HEK293 (cell line): ENCODE measurements at regions not wholly inside any gene's neighbourhood (a gene's known extent, or its start where the extent isn't known, plus 50 kb on each side); places are given as distances from the start of the nearest gene placed in this dataset.

Experiments
- CTCF ChIA-PET: fragments of 350-600 bp; formaldehyde crosslinking; extraction: SDS; loops from one replicate; lab custom pipeline; 2021; ENCODE audit warnings: antibody characterized with exemption; lab: Yijun Ruan, JAX
- POLR2A ChIA-PET: fragments of 300-600 bp; formaldehyde crosslinking; extraction: SDS; loops from one replicate; lab custom pipeline; 2020; ENCODE audit warnings: antibody characterized with exemption, inconsistent platforms; lab: Yijun Ruan, JAX
- H3K27ac ChIP-seq: fragments of 200-500 bp; sonication (Bioruptor generic); 2 replicates; pipeline ENCODE4 v1.5.1; 2014; ENCODE audit warnings: low read depth, low read length, control low read depth, inconsistent platforms; ENCODE audit errors: extremely low read depth
- H3K36me3 ChIP-seq, 2 experiments: fragments of 200-500 bp in 1 of 2; sonication (Bioruptor generic) in 1 of 2; 1 replicate in 1 of 2; 2 replicates in 1 of 2; pipeline ENCODE4 v1.5.1; 2014 to 2017; ENCODE audit warnings: inconsistent platforms in 2 of 2, low read length in 2 of 2; ENCODE audit not compliant: control insufficient read depth in 2 of 2, insufficient read depth in 1 of 2
- H3K4me1 ChIP-seq: fragments of 200-500 bp; sonication (Bioruptor generic); 2 replicates; pipeline ENCODE4 v1.5.1; 2014; ENCODE audit warnings: mild to moderate bottlenecking, low read length, inconsistent platforms; ENCODE audit not compliant: control insufficient read depth, insufficient read depth
- H3K4me3 ChIP-seq: 2 replicates; pipeline ENCODE4 v1.5.1; 2011; ENCODE audit warnings: low read depth, mild to moderate bottlenecking, control low read depth, low read length, moderate library complexity
- H3K9me3 ChIP-seq: fragments of 200-500 bp; sonication (Bioruptor generic); 2 replicates; pipeline ENCODE4 v1.5.1; 2014; ENCODE audit warnings: low read depth, low read length, inconsistent platforms; ENCODE audit not compliant: control insufficient read depth, insufficient read depth
- GLI2 ChIP-seq: fragments of 450-650 bp; formaldehyde crosslinking; IDR thresholded peaks from 2 replicates; pipeline ENCODE4; 2017; ENCODE audit warnings: missing biosample characterization, missing genetic modification characterization, low read depth, borderline replicate concordance
- GLIS2 ChIP-seq: fragments of 450-650 bp; formaldehyde crosslinking; IDR thresholded peaks from 2 replicates; pipeline ENCODE4 v1.5.1; 2016; ENCODE audit warnings: missing biosample characterization, missing genetic modification characterization
- KLF8 ChIP-seq: fragments of 450-650 bp; formaldehyde crosslinking; IDR thresholded peaks from 2 replicates; pipeline ENCODE4 v1.5.1; 2016; ENCODE audit warnings: missing biosample characterization, missing genetic modification characterization
- PRDM10 ChIP-seq: fragments of 450-650 bp; formaldehyde crosslinking; IDR thresholded peaks from 2 replicates; pipeline ENCODE4 v1.5.1; 2016; ENCODE audit warnings: missing biosample characterization, missing genetic modification characterization
- ZBTB26 ChIP-seq: fragments of 450-650 bp; formaldehyde crosslinking; optimal IDR thresholded peaks from 2 replicates; pipeline ENCODE3; 2016; ENCODE audit warnings: missing biosample characterization, mild to moderate bottlenecking, missing genetic modification characterization
- ZBTB44 ChIP-seq: fragments of 450-650 bp; IDR thresholded peaks from 2 replicates; pipeline ENCODE4 v1.5.1; 2018; ENCODE audit warnings: missing biosample characterization, mild to moderate bottlenecking, missing genetic modification characterization
- ZFHX2 ChIP-seq: fragments of 450-650 bp; formaldehyde crosslinking; conservative IDR thresholded peaks from 2 replicates; pipeline ENCODE4 v1.5.1; 2016; ENCODE audit warnings: missing biosample characterization, missing genetic modification characterization
- ZNF211 ChIP-seq: fragments of 450-650 bp; formaldehyde crosslinking; IDR thresholded peaks from 2 replicates; pipeline ENCODE4 v1.5.1; 2016; ENCODE audit warnings: low read depth, missing biosample characterization, missing genetic modification characterization
- ZNF223 ChIP-seq: fragments of 450-650 bp; formaldehyde crosslinking; IDR thresholded peaks from 2 replicates; pipeline ENCODE4 v1.5.1; 2016; ENCODE audit warnings: missing biosample characterization, missing genetic modification characterization
- ZNF423 ChIP-seq: fragments of 450-650 bp; formaldehyde crosslinking; IDR thresholded peaks from 2 replicates; pipeline ENCODE4 v1.5.1; 2016; ENCODE audit warnings: missing biosample characterization, missing genetic modification characterization
- ZNF433 ChIP-seq: fragments of 450-650 bp; formaldehyde crosslinking; IDR thresholded peaks from 2 replicates; pipeline ENCODE4 v1.5.1; 2016; ENCODE audit warnings: missing biosample characterization, missing genetic modification characterization, low read depth
- ZNF530 ChIP-seq: fragments of 450-650 bp; formaldehyde crosslinking; IDR thresholded peaks from 2 replicates; pipeline ENCODE4 v1.5.1; 2016; ENCODE audit warnings: low read depth, missing biosample characterization, missing genetic modification characterization
- ZNF596 ChIP-seq: fragments of 450-650 bp; IDR thresholded peaks from 2 replicates; pipeline ENCODE4 v1.5.0; 2018; ENCODE audit warnings: missing biosample characterization, mild to moderate bottlenecking, missing genetic modification characterization, moderate library complexity
- ZNF623 ChIP-seq: fragments of 450-650 bp; formaldehyde crosslinking; IDR thresholded peaks from 2 replicates; pipeline ENCODE4 v1.5.1; 2016; ENCODE audit warnings: missing biosample characterization, missing genetic modification characterization
- ZNF626 ChIP-seq: fragments of 450-650 bp; sonication (Bioruptor Pico); formaldehyde crosslinking; IDR thresholded peaks from 2 replicates; pipeline ENCODE4 v1.5.1; 2018; ENCODE audit warnings: missing biosample characterization, missing genetic modification characterization, inconsistent platforms
- ZNF645 ChIP-seq: fragments of 450-650 bp; formaldehyde crosslinking; IDR thresholded peaks from 2 replicates; pipeline ENCODE4; 2016; ENCODE audit warnings: missing biosample characterization, missing genetic modification characterization
- ZNF670 ChIP-seq: fragments of 450-650 bp; formaldehyde crosslinking; IDR thresholded peaks from 2 replicates; pipeline ENCODE4 v1.5.1; 2016; ENCODE audit warnings: missing biosample characterization, missing genetic modification characterization, low read depth
- ZNF701 ChIP-seq: fragments of 450-650 bp; formaldehyde crosslinking; IDR thresholded peaks from 2 replicates; pipeline ENCODE4 v1.5.1; 2016; ENCODE audit warnings: missing biosample characterization, missing genetic modification characterization
- ZNF747 ChIP-seq: fragments of 450-650 bp; formaldehyde crosslinking; IDR thresholded peaks from 2 replicates; pipeline ENCODE4 v1.5.1; 2016; ENCODE audit warnings: missing biosample characterization, missing genetic modification characterization
- ZNF76 ChIP-seq: fragments of 450-650 bp; formaldehyde crosslinking; IDR thresholded peaks from 2 replicates; pipeline ENCODE4; 2016; ENCODE audit warnings: low read depth, missing biosample characterization, missing genetic modification characterization, borderline replicate concordance
- ZNF830 ChIP-seq: fragments of 450-650 bp; IDR thresholded peaks from 2 replicates; pipeline ENCODE4 v1.5.0; 2018; ENCODE audit warnings: missing biosample characterization, missing genetic modification characterization, low read depth, mild to moderate bottlenecking, moderate library complexity
- TF ChIP-seq, protein P1 (sequence below): fragments of 450-650 bp; formaldehyde crosslinking; IDR thresholded peaks from 2 replicates; pipeline ENCODE4 v1.5.1; 2016; ENCODE audit warnings: missing biosample characterization, missing genetic modification characterization
- TF ChIP-seq, protein P2 (sequence below): fragments of 450-650 bp; formaldehyde crosslinking; IDR thresholded peaks from 2 replicates; pipeline ENCODE4 v1.5.1; 2016; ENCODE audit warnings: missing biosample characterization, missing genetic modification characterization

DNA sequence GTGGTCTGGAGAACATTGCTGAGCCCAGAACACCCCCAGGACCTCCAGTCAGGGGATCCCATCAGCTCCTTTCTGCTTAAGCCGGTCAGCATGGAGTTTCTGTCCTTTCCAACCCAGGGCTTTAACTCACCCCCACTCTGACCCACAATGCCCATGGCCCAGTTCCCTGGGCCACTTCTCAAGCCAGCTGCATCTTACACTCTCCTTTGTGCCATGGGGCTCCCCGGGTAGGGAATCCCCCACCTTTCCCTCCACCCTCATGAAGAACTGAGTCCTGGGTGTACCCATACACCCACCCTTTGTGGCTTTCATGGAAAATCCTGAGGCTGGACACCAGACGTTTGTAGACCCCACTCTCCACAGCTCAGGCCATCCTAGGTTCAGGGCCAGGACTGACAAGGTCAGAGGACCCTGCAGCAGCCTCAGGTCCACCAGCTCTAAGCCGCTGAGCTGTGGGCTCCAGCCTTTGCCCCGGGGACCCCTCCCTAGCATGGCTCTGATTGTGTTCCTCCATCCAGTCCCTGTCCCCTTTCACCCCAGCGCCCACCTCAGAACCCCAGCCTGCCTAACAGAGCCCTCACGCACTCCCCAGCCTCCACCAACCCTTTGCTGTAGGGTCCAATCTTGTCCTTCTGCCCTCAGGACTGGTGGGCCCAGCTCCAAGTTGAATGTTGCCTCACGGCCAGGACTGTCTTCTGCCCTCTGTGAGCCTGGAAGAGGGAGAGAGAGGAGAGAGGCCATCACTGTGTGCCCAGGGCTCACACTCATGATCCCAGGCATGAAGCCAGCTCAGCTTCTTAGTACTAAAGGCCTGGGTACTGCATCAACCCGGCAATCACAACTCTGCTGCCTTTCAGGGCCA is 394.8 kb downstream of the MATN1 start:
- POLR2A ChIA-PET = no interaction called here
- Histone ChIP-seq H3K4me3 (no peak overlapping the region), H3K4me1 (no peaks in the 10 kb centered on the region), H3K36me3 (no peaks in the 10 kb centered on the region), H3K27ac (no peak overlapping the region)
- CTCF ChIA-PET = no interaction called here
- TF ChIP-seq ZNF530 (tag by site-specific recombination) (no peak), ZNF623 (tag by site-specific recombination) (no peak), GLIS2 (tag by site-specific recombination) (no peak), ZNF423 (no peak), ZBTB44 (tag by site-specific recombination) (no peak), ZNF747 (no peak), ZBTB26 (no peak), ZNF596 (tag by site-specific recombination) (no peak), ZNF211 (tag by site-specific recombination) (no peak), PRDM10 (tag by site-specific recombination) (no peak), ZFHX2 (no peak), GLI2 (tag by site-specific recombination) (no peak), ZNF670 (tag by site-specific recombination) (no peak), KLF8 (tag by site-specific recombination) (no peak)
- TF ChIP-seq, protein P1, sequence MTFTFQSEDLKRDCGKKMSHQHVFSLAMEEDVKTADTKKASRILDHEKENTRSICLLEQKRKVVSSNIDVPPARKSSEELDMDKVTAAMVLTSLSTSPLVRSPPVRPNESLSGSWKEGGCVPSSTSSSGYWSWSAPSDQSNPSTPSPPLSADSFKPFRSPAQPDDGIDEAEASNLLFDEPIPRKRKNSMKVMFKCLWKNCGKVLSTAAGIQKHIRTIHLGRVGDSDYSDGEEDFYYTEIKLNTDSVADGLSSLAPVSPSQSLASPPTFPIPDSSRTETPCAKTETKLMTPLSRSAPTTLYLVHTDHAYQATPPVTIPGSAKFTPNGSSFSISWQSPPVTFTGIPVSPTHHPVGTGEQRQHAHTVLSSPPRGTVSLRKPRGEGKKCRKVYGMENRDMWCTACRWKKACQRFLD (tag by site-specific recombination) = no peak
- TF ChIP-seq, all 188 proteins: peak for 0
- no peaks in the 10 kb centered on the region for H3K9me3 ChIP-seq

DNA sequence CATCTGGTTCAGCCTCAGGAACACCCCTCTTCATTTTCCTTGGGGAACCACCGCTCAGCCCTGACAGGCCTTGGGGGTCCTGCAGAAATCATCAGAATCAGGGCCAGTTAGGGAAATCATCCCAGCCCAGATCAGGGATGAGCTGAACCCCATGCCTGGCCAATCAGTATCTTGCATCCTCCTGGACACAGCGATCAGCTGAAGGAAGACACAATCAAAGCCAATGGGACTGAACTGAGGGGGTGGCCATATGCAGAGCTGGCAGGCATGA is 395.4 kb downstream of the MATN1 start:
- POLR2A ChIA-PET = no interaction called here
- TF ChIP-seq, protein P2, sequence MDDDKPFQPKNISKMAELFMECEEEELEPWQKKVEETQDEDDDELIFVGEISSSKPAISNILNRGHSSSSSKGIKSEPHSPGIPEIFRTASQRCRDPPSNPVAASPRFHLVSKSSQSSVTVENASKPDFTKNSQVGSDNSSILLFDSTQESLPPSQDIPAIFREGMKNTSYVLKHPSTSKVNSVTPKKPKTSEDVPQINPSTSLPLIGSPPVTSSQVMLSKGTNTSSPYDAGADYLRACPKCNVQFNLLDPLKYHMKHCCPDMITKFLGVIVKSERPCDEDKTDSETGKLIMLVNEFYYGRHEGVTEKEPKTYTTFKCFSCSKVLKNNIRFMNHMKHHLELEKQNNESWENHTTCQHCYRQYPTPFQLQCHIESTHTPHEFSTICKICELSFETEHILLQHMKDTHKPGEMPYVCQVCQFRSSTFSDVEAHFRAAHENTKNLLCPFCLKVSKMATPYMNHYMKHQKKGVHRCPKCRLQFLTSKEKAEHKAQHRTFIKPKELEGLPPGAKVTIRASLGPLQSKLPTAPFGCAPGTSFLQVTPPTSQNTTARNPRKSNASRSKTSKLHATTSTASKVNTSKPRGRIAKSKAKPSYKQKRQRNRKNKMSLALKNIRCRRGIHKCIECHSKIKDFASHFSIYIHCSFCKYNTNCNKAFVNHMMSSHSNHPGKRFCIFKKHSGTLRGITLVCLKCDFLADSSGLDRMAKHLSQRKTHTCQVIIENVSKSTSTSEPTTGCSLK (tag by site-specific recombination) = no peak
- TF ChIP-seq ZNF701 (tag by site-specific recombination) = no peak
- TF ChIP-seq ZNF76 (tag by site-specific recombination) = no peak
- TF ChIP-seq ZNF830 (tag by site-specific recombination) = no peak
- no peak for TF ChIP-seq ZNF223 (tag by site-specific recombination)
- TF ChIP-seq ZNF626 (tag by site-specific recombination) = no peak
- no peak for TF ChIP-seq ZNF433 (tag by site-specific recombination)
- no peak for TF ChIP-seq ZNF645 (tag by site-specific recombination)
- TF ChIP-seq, all 188 proteins: peak for 0
- Histone ChIP-seq H3K4me1 (no peaks in the 10 kb centered on the region), H3K27ac (no peak overlapping the region), H3K36me3 (no peaks in the 10 kb centered on the region), H3K4me3 (no peak overlapping the region), H3K9me3 (no peaks in the 10 kb centered on the region)
- CTCF ChIA-PET = no interaction called here
